Erythroblast (primary cell): ENCODE measurements at regions not wholly inside any gene's neighbourhood (a gene's known extent, or its start where the extent isn't known, plus 50 kb on each side); places are given as distances from the start of the nearest gene placed in this dataset.

Experiments used
- GATA1 ChIP-seq: IDR thresholded peaks from 2 replicates; pipeline ENCODE4 v1.6.1; 2011; ENCODE audit warnings: low read depth, mild to moderate bottlenecking, control low read depth, low read length, moderate library complexity
- POLR2A ChIP-seq: IDR thresholded peaks from 2 replicates; pipeline ENCODE4 v1.6.1; 2011; ENCODE audit warnings: mild to moderate bottlenecking, low read length

GRCh38 chr10:29109707-29110571 is 178.9 kb upstream of the LYZL1 start:
- no peak for TF ChIP-seq POLR2A
- no peak for TF ChIP-seq GATA1
